ENCODE measurements at regions not wholly inside any gene's neighbourhood (a gene's known extent, or its start where the extent isn't known, plus 50 kb on each side); places are given as distances from the start of the nearest gene placed in this dataset.

- TF ChIP-seq CTCF (IDR thresholded peaks at IDR 0.05; ENCODE audit: low read length), result no peak
- TF ChIP-seq EZH2phosphoT487 (IDR thresholded peaks at IDR 0.05; ENCODE audit: low read length), result no peak
These were observed 438.9 kb downstream of the ARL4A start for GRCh38 chr7:13126347-13126746.
